ENCODE measurements at regions not wholly inside any gene's neighbourhood (a gene's known extent, or its start where the extent isn't known, plus 50 kb on each side); places are given as distances from the start of the nearest gene placed in this dataset.

GRCh38 chr17:72481572-72481971 is 360.8 kb downstream of the SOX9 start:
- no peaks in the 10 kb centered on the region for H3K79me2 ChIP-seq (replicated peaks; ENCODE audit: insufficient read depth)
- H4K20me1 ChIP-seq (replicated peaks; ENCODE audit: insufficient read depth): no peaks in the 10 kb centered on the region
- H3K4me3 ChIP-seq: no peak overlapping the region

GRCh38 chr17:72485596-72485995 is 364.8 kb downstream of the SOX9 start:
- Mint-ChIP-seq H3K9me3 (peaks cover 17% of the 10 kb centered on the region; the same call in 2 of the 3 replicates), H3K36me3 (ENCODE audit: low read depth) (peaks cover 12% of the 10 kb centered on the region), H3K27me3 (ENCODE audit: insufficient read depth, low read depth, poor library complexity) (peaks cover 5% of the 10 kb centered on the region), H3K4me1 (peaks cover 20% of the 10 kb centered on the region), H3K27ac (no peak overlapping the region), H3K4me3 (no peak overlapping the region)
- DNase-seq (ENCODE audit: low spot score) (no peak), ATAC-seq (no peak)
- Histone ChIP-seq H3K4me2 (no peak overlapping the region), H3K79me2 (replicated peaks; ENCODE audit: insufficient read depth) (no peaks in the 10 kb centered on the region), H3K27ac (ENCODE audit: low read depth) (no peak overlapping the region), H3F3A (replicated peaks; ENCODE audit: low read depth) (no peaks in the 10 kb centered on the region), H3K4me1 (ENCODE audit: insufficient read depth) (no peaks in the 10 kb centered on the region), H2AFZ (no peak overlapping the region), H3K36me3 (ENCODE audit: insufficient read depth) (no peaks in the 10 kb centered on the region), H3K27me3 (ENCODE audit: insufficient read depth) (no peaks in the 10 kb centered on the region), H3K4me3 (no peak overlapping the region), H3K9me2 (ENCODE audit: insufficient read depth) (peaks cover 14% of the 10 kb centered on the region), H4K20me1 (replicated peaks; ENCODE audit: insufficient read depth) (no peaks in the 10 kb centered on the region)
- TF ChIP-seq CREB1 (CRISPR knock-in tag; IDR thresholded peaks at IDR 0.05; ENCODE audit: low read depth): no peak

More at GRCh38 chr17:72481572-72481971, 360.8 kb downstream of the SOX9 start:
- Mint-ChIP-seq H3K27me3 (ENCODE audit: insufficient read depth, low read depth, poor library complexity) (peaks cover 4% of the 10 kb centered on the region), H3K36me3 (ENCODE audit: low read depth) (peaks cover 15% of the 10 kb centered on the region), H3K9me3 (peaks cover 24% of the 10 kb centered on the region; the same call in 2 of the 3 replicates), H3K4me3 (no peak overlapping the region), H3K27ac (no peak overlapping the region), H3K4me1 (peaks cover 20% of the 10 kb centered on the region)
- Histone ChIP-seq H3K9me2 (ENCODE audit: insufficient read depth) (peaks cover 18% of the 10 kb centered on the region), H3K27me3 (ENCODE audit: insufficient read depth) (no peaks in the 10 kb centered on the region), H2AFZ (no peak overlapping the region), H3K4me1 (ENCODE audit: insufficient read depth) (peaks cover 12% of the 10 kb centered on the region), H3K27ac (ENCODE audit: low read depth) (no peak overlapping the region), H3K36me3 (ENCODE audit: insufficient read depth) (no peaks in the 10 kb centered on the region), H3F3A (replicated peaks; ENCODE audit: low read depth) (no peaks in the 10 kb centered on the region), H3K4me2 (no peak overlapping the region)
- ATAC-seq (no peak), DNase-seq (ENCODE audit: low spot score) (no peak)
- TF ChIP-seq POLR2AphosphoS5 (IDR thresholded peaks at IDR 0.05; ENCODE audit: low read depth) (no peak), ZNF331 (CRISPR knock-in tag; IDR thresholded peaks at IDR 0.05; ENCODE audit: low read depth) (no peak)

- Histone ChIP-seq H3K27ac (ENCODE audit: low read depth) (no peak overlapping the region), H3K4me3 (no peak overlapping the region), H2AFZ (no peak overlapping the region), H3K4me2 (no peak overlapping the region), H3K36me3 (ENCODE audit: insufficient read depth) (no peaks in the 10 kb centered on the region), H4K20me1 (replicated peaks; ENCODE audit: insufficient read depth) (no peaks in the 10 kb centered on the region), H3K27me3 (ENCODE audit: insufficient read depth) (no peaks in the 10 kb centered on the region), H3K4me1 (ENCODE audit: insufficient read depth) (no peaks in the 10 kb centered on the region), H3F3A (replicated peaks; ENCODE audit: low read depth) (no peaks in the 10 kb centered on the region), H3K79me2 (replicated peaks; ENCODE audit: insufficient read depth) (no peaks in the 10 kb centered on the region), H3K9me2 (ENCODE audit: insufficient read depth) (peaks cover 11% of the 10 kb centered on the region)
- ATAC-seq: no peak
- Mint-ChIP-seq H3K27ac (no peak overlapping the region), H3K4me1 (peaks cover 20% of the 10 kb centered on the region), H3K27me3 (ENCODE audit: insufficient read depth, low read depth, poor library complexity) (peaks cover 5% of the 10 kb centered on the region), H3K36me3 (ENCODE audit: low read depth) (peaks cover 6% of the 10 kb centered on the region), H3K4me3 (no peak overlapping the region), H3K9me3 (peaks cover 14% of the 10 kb centered on the region; the same call in 2 of the 3 replicates)
- no peak for DNase-seq (ENCODE audit: low spot score)
- TF ChIP-seq EZH2phosphoT487 (IDR thresholded peaks at IDR 0.05; ENCODE audit: unreplicated experiment) (no peak), NANOG (IDR thresholded peaks at IDR 0.05; ENCODE audit: borderline replicate concordance) (no peak), ZNF331 (CRISPR knock-in tag; IDR thresholded peaks at IDR 0.05; ENCODE audit: low read depth) (no peak), ZNF114 (CRISPR knock-in tag; IDR thresholded peaks at IDR 0.05) (no peak), ZNF462 (CRISPR knock-in tag; IDR thresholded peaks at IDR 0.05) (no peak), ETS1 (IDR thresholded peaks at IDR 0.05) (no peak), CREB1 (CRISPR knock-in tag; IDR thresholded peaks at IDR 0.05; ENCODE audit: low read depth) (no peak)
Observed at GRCh38 chr17:72486806-72487205, 366.0 kb downstream of the SOX9 start.

Measured in GM23338 (cell line).